Heart left ventricle (tissue), 16 donors: ENCODE measurements at regions not wholly inside any gene's neighbourhood (a gene's known extent, or its start where the extent isn't known, plus 50 kb on each side); places are given as distances from the start of the nearest gene placed in this dataset.
"Not testable (repeated sequence)": the region's sequence is repeated elsewhere in the genome, so short reads cannot be mapped to it uniquely, and the experiment has no call there.

ENCODE experiments used
- ATAC-seq, 4 donors: fragments of 200-7000 bp; cut with Tn5 transposase; one replicate each; pipeline ENCODE4 v1.9.1; 2020 to 2022; ENCODE audit warnings: moderate library complexity in 4 of 4, mild to moderate bottlenecking in 3 of 4, moderate number of reproducible peaks in 1 of 4
- DNase-seq, 5 donors: peaks; one replicate each; pipeline ENCODE4 v3.0.0-alpha.2; 2020
- H3K27ac ChIP-seq, 12 donors: fragments of 200-600 bp; sonication (generic) in 4 of 12; one replicate each; pipeline versions ENCODE4 v1.5.0 to v1.8.0; 2016 to 2022; ENCODE audit warnings: mild to moderate bottlenecking in 2 of 12
- H3K27me3 ChIP-seq, 9 donors: fragments of 200-600 bp; sonication (generic) in 2 of 9; one replicate each; pipeline versions ENCODE4 v1.5.1 to v1.8.0; 2016 to 2022; ENCODE audit warnings: mild to moderate bottlenecking in 3 of 9
- H3K36me3 ChIP-seq, 9 donors: fragments of 200-600 bp; sonication (generic) in 2 of 9; one replicate each; pipeline versions ENCODE4 v1.5.0 to v1.8.0; 2018 to 2022; ENCODE audit warnings: mild to moderate bottlenecking in 2 of 9
- H3K4me1 ChIP-seq, 12 donors: fragments of 200-600 bp; sonication (generic) in 4 of 12; one replicate each; pipeline versions ENCODE4 v1.5.0 to v1.8.0; 2016 to 2022; ENCODE audit warnings: mild to moderate bottlenecking in 3 of 12
- H3K4me3 ChIP-seq, 12 donors: fragments of 200-600 bp; sonication (generic) in 4 of 12; one replicate each; pipeline versions ENCODE4 v1.5.0 to v1.8.0; 2017 to 2022; ENCODE audit warnings: mild to moderate bottlenecking in 9 of 12, moderate library complexity in 4 of 12
- H3K9me3 ChIP-seq, 12 donors: fragments of 200-600 bp; sonication (generic) in 4 of 12; one replicate each; pipeline versions ENCODE4 v1.5.0 to v1.8.0; 2016 to 2022; ENCODE audit warnings: mild to moderate bottlenecking in 1 of 12
- CTCF ChIP-seq, 12 donors: fragments of 200-600 bp; sonication (generic) in 4 of 12; IDR thresholded peaks; one replicate each; pipeline versions ENCODE4 v1.5.0 to v1.8.0; 2018 to 2022; ENCODE audit warnings: antibody characterized with exemption in 12 of 12, mild to moderate bottlenecking in 5 of 12
- POLR2A ChIP-seq, 2 donors: fragments of 450-650 bp; IDR thresholded peaks; one replicate each; pipeline ENCODE4 v1.6.1; 2017; ENCODE audit warnings: antibody characterized with exemption in 2 of 2, mild to moderate bottlenecking in 2 of 2, moderate library complexity in 2 of 2
- WGBS, 4 donors: extraction: QIAGEN DNeasy Blood & Tissue Kit in 2 of 4; methylation state at CpG; one replicate each; pipeline versions ENCODE4 v1.1.5 to v1.1.7; 2013 to 2018; 5-methylcytosine and 5-hydroxymethylcytosine counted together
- intact Hi-C, 10 donors: fragments of 100-400 bp; cut with DNase I; formaldehyde crosslinking; loops; one replicate each; pipeline versions ENCODE4 v1.11.1 to v1.14.2; 2022
- donor health status: ischemic (EF 13 %, LVEDD 7.1; RV severe dilation, severe dysfunction).
- donor health status: healthy with polysubstance abuse.
- donor health status: DM: no; HTN: yes; CAD: no.
- donor health status: DM: no; HTN: no; CAD: no.
- donor health status: ischemic (EF 25% LVEDD 6.9; RV normal size, moderate dysfunction).
- donor health status: ischemic (EF 25% LVEDD 5.7; RV mildly dilated, moderate dysfunction).
- donor health status: healthy.
- donor health status: DM: yes; HTN: yes; CAD: no.
- donor health status: ischemic (EF 35%, LVEDD 5.7; RV mildly dilated, moderate dysfunction).
- donor health status: nonischemic (EF 11% LVEDD 7.7; RV severe dilation, severe dysfunction).
- donor health status: DM: yes; HTN: yes; CAD: no.
- donor health status: PGD.
- donor health status: ischemic (EF 29% LVEDD 5.4; RV normal size, mild dysfunction).
- donor health status: nonischemic (EF 23%, LVEDD 6.1; RV moderate dilation, normal function).

- intact Hi-C loops, result no loop called here
- no peak for DNase-seq
- no peak overlapping the region for H3K4me3 ChIP-seq
Measured at GRCh38 chr9:25814023-25814422, 135.8 kb upstream of the TUSC1 start.

GRCh38 chr9:25813478-25813877 is 135.2 kb upstream of the TUSC1 start:
- no peaks in the 10 kb centered on the region for H3K4me1 ChIP-seq
- no peak overlapping the region for H3K4me3 ChIP-seq
- DNase-seq (no peak), ATAC-seq (no peak)
- H3K9me3 ChIP-seq, result peaks cover 0 to 12% (median 0%) of the 10 kb centered on the region in 12 donors
- no peaks in the 10 kb centered on the region for H3K27me3 ChIP-seq
- intact Hi-C loops, result no loop called here
- WGBS, 4 donors, result 38 to 49% (median 43%) methylated on average over 2 of the region's 2 CpGs
- H3K36me3 ChIP-seq, result no peaks in the 10 kb centered on the region
- H3K27ac ChIP-seq, result no peak overlapping the region
- no peak for TF ChIP-seq POLR2A (IDR thresholded peaks at IDR 0.05)
- TF ChIP-seq CTCF (IDR thresholded peaks at IDR 0.05), result no peak

More at GRCh38 chr9:25814023-25814422, 135.8 kb upstream of the TUSC1 start:
- H3K27me3 ChIP-seq, result no peaks in the 10 kb centered on the region
- no peaks in the 10 kb centered on the region for H3K36me3 ChIP-seq
- no peaks in the 10 kb centered on the region for H3K4me1 ChIP-seq
- ATAC-seq, result no peak
- no peak overlapping the region for H3K27ac ChIP-seq
- TF ChIP-seq CTCF (IDR thresholded peaks at IDR 0.05) (no peak), POLR2A (IDR thresholded peaks at IDR 0.05) (no peak)
- H3K9me3 ChIP-seq, result peaks cover 0 to 9% (median 0%) of the 10 kb centered on the region in 12 donors

DNA sequence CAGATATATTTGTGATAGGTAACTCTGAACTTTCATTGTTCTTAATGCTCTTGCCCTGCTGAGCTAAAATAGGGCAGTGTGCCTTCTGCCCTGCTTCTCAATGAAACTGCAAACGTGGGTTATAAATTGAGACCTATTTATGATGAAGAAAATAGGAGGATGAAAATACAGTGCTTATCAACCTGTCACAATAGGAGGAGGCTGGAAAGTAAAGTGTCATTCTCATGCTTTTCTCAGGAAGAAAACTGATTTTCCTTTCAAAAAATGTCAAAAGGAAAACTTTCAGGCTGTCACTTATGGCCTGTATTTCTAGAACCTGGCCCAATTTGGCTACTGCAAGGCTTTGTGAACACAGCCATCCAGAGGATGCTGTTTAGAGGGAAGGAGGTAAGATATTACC is 130.3 kb upstream of the TUSC1 start:
- Histone ChIP-seq H3K27ac (no peak overlapping the region), H3K9me3 (peaks cover 0 to 16% (median 0%) of the 10 kb centered on the region in 12 donors), H3K4me1 (no peaks in the 10 kb centered on the region), H3K36me3 (no peaks in the 10 kb centered on the region), H3K4me3 (no peak overlapping the region), H3K27me3 (no peaks in the 10 kb centered on the region)
- ATAC-seq (no peak), DNase-seq (no peak)
- TF ChIP-seq POLR2A (IDR thresholded peaks at IDR 0.05), result no peak
- TF ChIP-seq CTCF (IDR thresholded peaks at IDR 0.05), result no peak
- 39 to 63% (median 61%) methylated on average over 1 of the region's 1 CpG for WGBS, 4 donors
- intact Hi-C loops, result no loop called here

DNA sequence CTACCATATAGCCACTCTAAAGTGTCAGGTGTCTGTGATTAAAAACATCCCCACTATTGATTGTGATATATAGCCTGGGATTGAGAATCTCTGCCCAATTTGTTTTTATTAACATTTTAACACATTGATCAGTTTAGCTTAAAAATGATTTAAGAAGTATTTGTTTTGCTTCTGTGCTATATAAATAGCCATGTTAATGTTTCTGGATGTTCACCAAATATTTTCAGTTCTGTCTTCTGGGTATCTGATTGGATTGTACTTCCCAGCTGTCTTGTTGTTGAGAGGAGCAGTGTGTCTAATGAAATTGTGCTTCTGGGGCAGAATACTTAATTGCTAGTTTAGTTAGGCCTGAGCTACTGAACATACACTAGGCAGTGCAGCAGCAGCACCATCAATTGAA is 126.6 kb upstream of the TUSC1 start:
- Histone ChIP-seq H3K4me3 (no peak overlapping the region), H3K4me1 (no peaks in the 10 kb centered on the region), H3K27me3 (no peaks in the 10 kb centered on the region), H3K27ac (no peak overlapping the region), H3K9me3 (peaks cover 0 to 11% (median 0%) of the 10 kb centered on the region in 12 donors), H3K36me3 (no peaks in the 10 kb centered on the region)
- TF ChIP-seq POLR2A (IDR thresholded peaks at IDR 0.05) (no peak), CTCF (IDR thresholded peaks at IDR 0.05) (no peak)
- intact Hi-C loops, result no loop called here
- ATAC-seq (no peak), DNase-seq (no peak)

GRCh38 chr9:25801989-25802388 is 123.7 kb upstream of the TUSC1 start:
- H3K27ac ChIP-seq, H3K27me3 ChIP-seq, DNase-seq, H3K9me3 ChIP-seq, ATAC-seq, intact Hi-C loops, H3K36me3 ChIP-seq, H3K4me3 ChIP-seq, H3K4me1 ChIP-seq: not testable (repeated sequence)
- WGBS, 4 donors, result 86 to 94% (median 92%) methylated on average over 3 of the region's 3 CpGs
